ENCODE measurements at regions not wholly inside any gene's neighbourhood (a gene's known extent, or its start where the extent isn't known, plus 50 kb on each side); places are given as distances from the start of the nearest gene placed in this dataset.

- TF ChIP-seq POLR2A (IDR thresholded peaks at IDR 0.05) = no peak
- TF ChIP-seq, protein P1, sequence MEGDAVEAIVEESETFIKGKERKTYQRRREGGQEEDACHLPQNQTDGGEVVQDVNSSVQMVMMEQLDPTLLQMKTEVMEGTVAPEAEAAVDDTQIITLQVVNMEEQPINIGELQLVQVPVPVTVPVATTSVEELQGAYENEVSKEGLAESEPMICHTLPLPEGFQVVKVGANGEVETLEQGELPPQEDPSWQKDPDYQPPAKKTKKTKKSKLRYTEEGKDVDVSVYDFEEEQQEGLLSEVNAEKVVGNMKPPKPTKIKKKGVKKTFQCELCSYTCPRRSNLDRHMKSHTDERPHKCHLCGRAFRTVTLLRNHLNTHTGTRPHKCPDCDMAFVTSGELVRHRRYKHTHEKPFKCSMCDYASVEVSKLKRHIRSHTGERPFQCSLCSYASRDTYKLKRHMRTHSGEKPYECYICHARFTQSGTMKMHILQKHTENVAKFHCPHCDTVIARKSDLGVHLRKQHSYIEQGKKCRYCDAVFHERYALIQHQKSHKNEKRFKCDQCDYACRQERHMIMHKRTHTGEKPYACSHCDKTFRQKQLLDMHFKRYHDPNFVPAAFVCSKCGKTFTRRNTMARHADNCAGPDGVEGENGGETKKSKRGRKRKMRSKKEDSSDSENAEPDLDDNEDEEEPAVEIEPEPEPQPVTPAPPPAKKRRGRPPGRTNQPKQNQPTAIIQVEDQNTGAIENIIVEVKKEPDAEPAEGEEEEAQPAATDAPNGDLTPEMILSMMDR (IDR thresholded peaks at IDR 0.05) = no peak
These were observed 140.1 kb upstream of the MRPS22 start for GRCh38 chr3:139203752-139204151.
